ENCODE measurements at regions not wholly inside any gene's neighbourhood (a gene's known extent, or its start where the extent isn't known, plus 50 kb on each side); places are given as distances from the start of the nearest gene placed in this dataset.

DNA sequence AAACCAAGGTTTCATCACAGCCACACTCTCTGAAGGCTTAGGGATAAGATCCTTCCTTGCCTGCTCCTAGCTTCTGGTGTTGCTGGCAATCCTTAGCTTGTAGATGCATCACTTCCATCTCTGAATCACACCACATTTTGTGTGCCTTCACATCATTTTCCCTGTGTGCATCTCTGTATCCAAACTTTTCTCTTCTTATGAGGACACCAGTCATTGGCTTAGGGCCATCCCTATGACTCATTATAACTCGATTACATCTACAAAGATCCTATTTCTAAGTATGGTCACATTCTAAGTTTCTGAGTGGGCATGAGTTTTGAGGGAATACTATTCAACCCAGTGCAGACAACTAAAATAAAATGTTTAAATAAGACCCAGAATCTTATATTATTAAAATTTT is 121.7 kb downstream of the C7orf25 start:
- no peak overlapping the region for H3K4me3 ChIP-seq
- no peak overlapping the region for H3K27ac ChIP-seq
- H3K36me3 ChIP-seq (replicated peaks in 1 of 2; ENCODE audit: insufficient read depth in 1 of 2, low read depth in 2 of 2) = no peaks in the 10 kb centered on the region
- no peaks in the 10 kb centered on the region for H3K4me1 ChIP-seq
- no peak for DNase-seq
- no peak for TF ChIP-seq POLR2A (IDR thresholded peaks at IDR 0.05)
- no peak for ATAC-seq
- H3K27me3 ChIP-seq = no peaks in the 10 kb centered on the region
- intact Hi-C loops (cut with DNase I) = no loop called here
- 41 to 48% methylated on average over 1 of the region's 1 CpG for WGBS, 2 donors
- no peaks in the 10 kb centered on the region for H3K9me3 ChIP-seq

DNA sequence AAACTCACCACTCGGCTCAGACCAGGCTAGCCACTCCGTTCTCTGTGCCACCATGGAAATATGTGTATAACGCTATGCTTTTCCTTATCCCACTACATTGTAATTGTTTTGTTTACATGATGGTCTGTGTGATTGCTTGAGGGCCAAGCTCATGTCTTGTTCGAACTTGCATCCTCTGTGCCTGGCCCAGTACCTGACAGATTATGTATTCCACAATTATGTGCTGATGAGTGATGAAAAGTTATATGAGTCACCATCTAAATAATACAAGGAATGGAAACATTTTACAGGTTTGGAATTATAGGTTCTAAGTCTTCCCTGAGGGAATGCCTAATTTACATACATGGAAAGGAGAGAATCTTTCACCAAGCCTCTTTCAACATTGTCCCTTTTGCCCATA is 137.4 kb downstream of the C7orf25 start:
- no peak for TF ChIP-seq POLR2A (IDR thresholded peaks at IDR 0.05)
- TF ChIP-seq, protein P1, sequence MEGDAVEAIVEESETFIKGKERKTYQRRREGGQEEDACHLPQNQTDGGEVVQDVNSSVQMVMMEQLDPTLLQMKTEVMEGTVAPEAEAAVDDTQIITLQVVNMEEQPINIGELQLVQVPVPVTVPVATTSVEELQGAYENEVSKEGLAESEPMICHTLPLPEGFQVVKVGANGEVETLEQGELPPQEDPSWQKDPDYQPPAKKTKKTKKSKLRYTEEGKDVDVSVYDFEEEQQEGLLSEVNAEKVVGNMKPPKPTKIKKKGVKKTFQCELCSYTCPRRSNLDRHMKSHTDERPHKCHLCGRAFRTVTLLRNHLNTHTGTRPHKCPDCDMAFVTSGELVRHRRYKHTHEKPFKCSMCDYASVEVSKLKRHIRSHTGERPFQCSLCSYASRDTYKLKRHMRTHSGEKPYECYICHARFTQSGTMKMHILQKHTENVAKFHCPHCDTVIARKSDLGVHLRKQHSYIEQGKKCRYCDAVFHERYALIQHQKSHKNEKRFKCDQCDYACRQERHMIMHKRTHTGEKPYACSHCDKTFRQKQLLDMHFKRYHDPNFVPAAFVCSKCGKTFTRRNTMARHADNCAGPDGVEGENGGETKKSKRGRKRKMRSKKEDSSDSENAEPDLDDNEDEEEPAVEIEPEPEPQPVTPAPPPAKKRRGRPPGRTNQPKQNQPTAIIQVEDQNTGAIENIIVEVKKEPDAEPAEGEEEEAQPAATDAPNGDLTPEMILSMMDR (IDR thresholded peaks at IDR 0.05) = no peak
- peaks cover 0 to 7% (median 0%) of the 10 kb centered on the region in 3 donors for H3K9me3 ChIP-seq
- ATAC-seq = no peak
- H3K4me3 ChIP-seq = no peak overlapping the region
- no peaks in the 10 kb centered on the region for H3K4me1 ChIP-seq
- no peak for DNase-seq
- intact Hi-C loops (cut with DNase I) = no loop called here
- 61 to 71% methylated on average over 4 of the region's 4 CpGs for WGBS, 2 donors
- no peaks in the 10 kb centered on the region for H3K27me3 ChIP-seq
- H3K36me3 ChIP-seq (replicated peaks in 1 of 2; ENCODE audit: insufficient read depth in 1 of 2, low read depth in 2 of 2) = no peaks in the 10 kb centered on the region
- no peak overlapping the region for H3K27ac ChIP-seq

DNA sequence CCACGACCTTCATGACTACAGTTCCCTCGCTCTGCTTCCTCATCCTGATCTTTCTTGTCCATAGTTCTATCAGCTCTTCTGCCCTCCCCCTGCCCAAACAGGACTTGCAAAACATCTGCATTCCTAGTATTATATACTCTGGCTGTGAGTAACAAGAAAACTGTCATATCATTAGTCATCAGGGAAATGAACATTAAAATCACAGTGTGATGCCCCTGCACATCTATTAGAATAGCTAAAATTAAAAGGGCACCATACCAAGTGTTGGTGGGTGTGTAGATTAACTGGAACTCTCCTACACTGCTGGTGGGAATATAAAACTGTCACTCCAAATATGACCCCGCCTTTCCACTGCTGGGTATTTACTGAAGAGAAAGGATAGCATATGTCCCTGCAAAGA is 141.8 kb downstream of the C7orf25 start:
- 66 to 67% methylated on average over 3 of the region's 3 CpGs for WGBS, 2 donors
- intact Hi-C loops (cut with DNase I) = no loop called here
- H3K36me3 ChIP-seq (replicated peaks in 1 of 2; ENCODE audit: insufficient read depth in 1 of 2, low read depth in 2 of 2) = no peaks in the 10 kb centered on the region
- ATAC-seq (no peak), DNase-seq (no peak)
- no peaks in the 10 kb centered on the region for H3K27me3 ChIP-seq
- no peaks in the 10 kb centered on the region for H3K9me3 ChIP-seq
- TF ChIP-seq, protein P1 (IDR thresholded peaks at IDR 0.05) = no peak
- no peak for TF ChIP-seq POLR2A (IDR thresholded peaks at IDR 0.05)
- no peak overlapping the region for H3K4me3 ChIP-seq
- no peak overlapping the region for H3K27ac ChIP-seq
- no peaks in the 10 kb centered on the region for H3K4me1 ChIP-seq

DNA sequence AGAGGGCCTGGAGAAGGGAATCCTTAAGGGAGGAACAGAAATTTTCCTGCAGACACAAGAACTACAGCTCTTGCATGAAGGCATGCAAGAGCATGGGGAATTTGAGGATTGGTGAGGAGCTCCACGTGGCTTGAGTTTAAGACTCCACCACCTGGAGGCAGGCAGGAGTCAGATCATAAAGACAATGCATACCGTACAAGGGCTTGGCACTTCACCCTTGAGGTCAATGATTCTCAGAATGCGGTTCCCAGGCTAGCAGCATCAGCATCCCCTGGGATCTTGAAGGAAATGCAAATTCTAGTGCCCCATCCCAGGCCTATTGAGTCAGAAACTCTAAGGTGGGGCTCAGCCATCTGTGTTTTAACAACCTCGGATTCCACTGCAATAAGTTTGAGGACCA is 143.8 kb downstream of the C7orf25 start:
- intact Hi-C loops (cut with DNase I) = no loop called here
- Histone ChIP-seq H3K9me3 (no peaks in the 10 kb centered on the region), H3K4me1 (no peaks in the 10 kb centered on the region), H3K4me3 (no peak overlapping the region), H3K27me3 (no peaks in the 10 kb centered on the region), H3K36me3 (replicated peaks in 1 of 2; ENCODE audit: insufficient read depth in 1 of 2, low read depth in 2 of 2) (no peaks in the 10 kb centered on the region), H3K27ac (no peak overlapping the region)
- WGBS, 2 donors = 49 to 55% methylated on average over 3 to 4 of the region's 4 CpGs
- ATAC-seq = no peak
- TF ChIP-seq POLR2A (IDR thresholded peaks at IDR 0.05) = no peak
- TF ChIP-seq, protein P1 (IDR thresholded peaks at IDR 0.05) = no peak
- DNase-seq = no peak

DNA sequence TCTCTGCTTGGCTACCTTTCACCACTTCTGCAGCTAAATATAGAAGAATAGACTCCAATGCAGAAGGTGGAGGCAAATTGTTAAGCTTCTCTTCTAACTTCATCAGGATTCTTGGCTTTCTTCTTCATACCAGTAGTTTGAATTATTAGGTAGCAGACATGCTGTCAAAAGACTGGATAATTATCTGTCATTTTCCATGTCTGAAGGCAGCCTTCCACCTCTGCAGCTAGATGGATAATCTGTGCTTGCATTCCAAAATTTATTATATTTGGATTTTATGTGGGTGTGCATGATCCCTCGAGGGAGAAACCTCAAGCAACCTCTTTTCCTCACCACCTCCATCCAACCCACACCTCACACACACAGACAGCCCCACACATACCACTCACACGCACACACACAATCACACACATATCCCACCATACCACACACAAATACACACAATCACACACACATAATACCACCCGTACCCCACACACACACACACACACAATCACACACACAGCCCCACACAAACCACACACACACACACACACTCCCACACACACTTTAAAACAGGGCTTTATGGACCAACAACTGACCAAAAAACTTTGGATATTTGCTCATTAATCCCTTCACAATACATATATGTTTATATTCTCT is 145.0 kb downstream of the C7orf25 start:
- TF ChIP-seq POLR2A (IDR thresholded peaks at IDR 0.05) = no peak
- TF ChIP-seq, protein P1 (IDR thresholded peaks at IDR 0.05) = no peak
- intact Hi-C loops (cut with DNase I) = no loop called here
- 48 to 52% methylated on average over 3 of the region's 3 CpGs for WGBS, 2 donors
- DNase-seq (no peak), ATAC-seq (no peak)
- Histone ChIP-seq H3K27ac (no peak overlapping the region), H3K4me3 (no peak overlapping the region), H3K9me3 (no peaks in the 10 kb centered on the region), H3K4me1 (no peaks in the 10 kb centered on the region), H3K36me3 (replicated peaks in 1 of 2; ENCODE audit: insufficient read depth in 1 of 2, low read depth in 2 of 2) (no peaks in the 10 kb centered on the region), H3K27me3 (no peaks in the 10 kb centered on the region)

Measured in body of pancreas (tissue), 4 donors.